NB4 (cell line): ENCODE measurements at regions not wholly inside any gene's neighbourhood (a gene's known extent, or its start where the extent isn't known, plus 50 kb on each side); places are given as distances from the start of the nearest gene placed in this dataset.
"Not testable (repeated sequence)": the region's sequence is repeated elsewhere in the genome, so short reads cannot be mapped to it uniquely, and the experiment has no call there.

ENCODE experiments used
- CTCF ChIP-seq: IDR thresholded peaks from one replicate; pipeline ENCODE4 v1.5.1; 2012; ENCODE audit warnings: low read depth, low read length
- POLR2A ChIP-seq: IDR thresholded peaks from 2 replicates; pipeline ENCODE4 v1.6.1; 2011; ENCODE audit warnings: mild to moderate bottlenecking; ENCODE audit not compliant: insufficient read length; ENCODE audit errors: extremely low read depth
- TF ChIP-seq, protein P1 (sequence below): IDR thresholded peaks from 2 replicates; pipeline ENCODE4 v1.6.1; 2011; ENCODE audit warnings: low read depth, low read length

GRCh38 chr3:147712758-147713157 lies 303.6 kb downstream of the ZIC1 start:
- not testable (repeated sequence) for TF ChIP-seq CTCF, POLR2A
- TF ChIP-seq, protein P1, sequence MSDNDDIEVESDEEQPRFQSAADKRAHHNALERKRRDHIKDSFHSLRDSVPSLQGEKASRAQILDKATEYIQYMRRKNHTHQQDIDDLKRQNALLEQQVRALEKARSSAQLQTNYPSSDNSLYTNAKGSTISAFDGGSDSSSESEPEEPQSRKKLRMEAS = not testable (repeated sequence)
